ENCODE measurements at regions not wholly inside any gene's neighbourhood (a gene's known extent, or its start where the extent isn't known, plus 50 kb on each side); places are given as distances from the start of the nearest gene placed in this dataset.

- no peak for TF ChIP-seq CTCF (IDR thresholded peaks at IDR 0.05 in 8 of 11, conservative IDR thresholded peaks at IDR 0.05 in 3 of 11)
- no peak for TF ChIP-seq POLR2AphosphoS5 (IDR thresholded peaks at IDR 0.05)
Measured at GRCh38 chr2:192413812-192414681, 219.3 kb upstream of the TMEFF2 start.

Measured in spleen (tissue), 7 donors.